Left ventricle myocardium inferior (tissue), 1 donor: ENCODE measurements at regions not wholly inside any gene's neighbourhood (a gene's known extent, or its start where the extent isn't known, plus 50 kb on each side); places are given as distances from the start of the nearest gene placed in this dataset.

Experiments used
- DNase-seq: peaks from one replicate; pipeline ENCODE4 v3.0.0-alpha.2; 2020
- H3K27ac ChIP-seq: fragments of 200-600 bp; replicated peaks from 2 replicates; pipeline ENCODE4 v1.8.0; 2021
- H3K27me3 ChIP-seq: fragments of 200-600 bp; 2 replicates; pipeline ENCODE4 v1.8.0; 2021; ENCODE audit warnings: low read depth
- H3K36me3 ChIP-seq: fragments of 200-600 bp; 2 replicates; pipeline ENCODE4 v1.8.0; 2021
- H3K4me1 ChIP-seq: fragments of 200-600 bp; 2 replicates; pipeline ENCODE4 v1.8.0; 2021
- H3K4me3 ChIP-seq: fragments of 200-600 bp; 2 replicates; pipeline ENCODE4 v1.8.0; 2021; ENCODE audit warnings: mild to moderate bottlenecking, moderate library complexity
- H3K9me3 ChIP-seq: fragments of 200-600 bp; replicated peaks from 2 replicates; pipeline ENCODE4 v1.8.0; 2021
- CTCF ChIP-seq: fragments of 200-600 bp; IDR thresholded peaks from 2 replicates; pipeline ENCODE4 v1.8.0; 2021; ENCODE audit warnings: antibody characterized with exemption, mild to moderate bottlenecking, borderline replicate concordance
- intact Hi-C: fragments of 100-400 bp; cut with micrococcal nuclease; formaldehyde crosslinking; loops from one replicate; pipeline ENCODE4 v1.11.0; 2022
- donor health status: DM: no; HTN: yes; CAD: no; lungs with severe emphysema.

- Histone ChIP-seq H3K9me3 (no peaks in the 10 kb centered on the region), H3K4me3 (no peak overlapping the region), H3K27ac (no peak overlapping the region), H3K4me1 (peaks cover 7% of the 10 kb centered on the region), H3K27me3 (no peaks in the 10 kb centered on the region), H3K36me3 (no peaks in the 10 kb centered on the region)
- intact Hi-C loops: no loop called here
- TF ChIP-seq CTCF: no peak
- DNase-seq: no peak
These were observed 85.1 kb downstream of the KLF6 start for GRCh38 chr10:3699916-3700315.

- H3K27me3 ChIP-seq: no peaks in the 10 kb centered on the region
- peaks cover under 1% of the 10 kb centered on the region for H3K4me1 ChIP-seq
- intact Hi-C loops: no loop called here
- no peak overlapping the region for H3K4me3 ChIP-seq
- H3K27ac ChIP-seq: no peak overlapping the region
- no peaks in the 10 kb centered on the region for H3K9me3 ChIP-seq
- no peaks in the 10 kb centered on the region for H3K36me3 ChIP-seq
- DNase-seq: no peak
- no peak for TF ChIP-seq CTCF
These were observed 86.7 kb downstream of the KLF6 start for GRCh38 chr10:3698312-3698711.

GRCh38 chr10:3693698-3694080, 91.3 kb downstream of the KLF6 start:
- Histone ChIP-seq H3K36me3 (no peaks in the 10 kb centered on the region), H3K27me3 (no peaks in the 10 kb centered on the region), H3K4me3 (no peak overlapping the region), H3K27ac (no peak overlapping the region), H3K4me1 (peaks cover 16% of the 10 kb centered on the region), H3K9me3 (no peaks in the 10 kb centered on the region)
- intact Hi-C loops: no loop called here
- DNase-seq: no peak
- TF ChIP-seq CTCF: no peak

- Histone ChIP-seq H3K4me3 (no peak overlapping the region), H3K36me3 (no peaks in the 10 kb centered on the region), H3K27me3 (no peaks in the 10 kb centered on the region), H3K27ac (no peak overlapping the region), H3K9me3 (no peaks in the 10 kb centered on the region), H3K4me1 (peaks cover 16% of the 10 kb centered on the region)
- TF ChIP-seq CTCF: no peak
- no peak for DNase-seq
- intact Hi-C loops: no loop called here
These were observed 91.8 kb downstream of the KLF6 start for GRCh38 chr10:3693022-3693697.

GRCh38 chr10:3692387-3692999, 92.5 kb downstream of the KLF6 start:
- no peaks in the 10 kb centered on the region for H3K36me3 ChIP-seq
- H3K4me3 ChIP-seq: no peak overlapping the region
- H3K9me3 ChIP-seq: no peaks in the 10 kb centered on the region
- no peak for DNase-seq
- no peak overlapping the region for H3K27ac ChIP-seq
- no peaks in the 10 kb centered on the region for H3K27me3 ChIP-seq
- intact Hi-C loops: no loop called here
- no peak for TF ChIP-seq CTCF
- peaks cover 16% of the 10 kb centered on the region for H3K4me1 ChIP-seq
